Kidney glomerular epithelial cell (primary cell): ENCODE measurements at regions not wholly inside any gene's neighbourhood (a gene's known extent, or its start where the extent isn't known, plus 50 kb on each side); places are given as distances from the start of the nearest gene placed in this dataset.
"Not testable (repeated sequence)": the region's sequence is repeated elsewhere in the genome, so short reads cannot be mapped to it uniquely, and the experiment has no call there.

Experiments
- DNase-seq: peaks from one replicate; lab custom pipeline; 2025; lab: John Stamatoyannopoulos, UW

GRCh38 chr5:124796495-124796894 lies 50.1 kb upstream of the ZNF608 start:
- no peak for DNase-seq

DNA sequence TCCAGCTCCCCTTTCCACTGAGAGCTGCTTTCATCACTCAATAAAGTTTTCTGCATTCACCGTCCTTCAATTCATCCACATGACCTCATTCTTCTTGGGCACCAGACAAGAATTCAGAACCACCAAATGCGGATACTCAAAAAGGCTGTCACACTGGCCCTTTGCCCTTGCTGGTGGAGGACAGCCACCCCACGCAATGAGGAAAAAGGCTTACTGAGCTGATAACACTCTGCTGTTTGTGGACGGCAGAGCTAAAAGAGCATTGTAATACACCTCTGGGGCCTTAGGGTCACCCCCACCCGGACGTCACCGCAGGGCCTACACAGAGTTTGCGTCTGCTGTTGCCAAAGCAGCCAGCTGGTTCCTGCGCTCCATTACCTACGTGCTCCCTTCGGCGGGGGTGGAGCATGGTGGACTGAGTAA lies 51.2 kb upstream of the ZNF608 start:
- DNase-seq, result no peak

DNA sequence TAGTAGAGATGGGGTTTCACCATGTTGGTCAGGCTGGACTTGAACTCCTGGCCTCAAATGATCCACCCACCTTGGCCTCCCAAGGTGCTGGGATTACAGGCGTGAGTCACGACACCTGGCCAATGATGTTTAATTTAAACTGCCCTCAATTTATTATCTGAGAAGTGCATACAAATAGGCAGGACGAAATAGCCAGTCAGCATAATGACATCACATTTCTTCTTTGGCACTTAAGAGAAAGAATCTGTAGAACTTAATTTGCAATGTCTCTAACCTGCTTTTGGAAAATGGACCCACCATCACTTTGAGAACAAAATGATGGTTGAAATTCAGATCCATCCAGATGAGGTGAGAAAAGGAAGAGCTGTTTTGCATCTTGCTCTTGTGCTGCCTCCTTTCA lies 52.5 kb upstream of the ZNF608 start:
- DNase-seq, result no peak

- DNase-seq, result no peak
Observed at GRCh38 chr5:124801551-124801950, 55.1 kb upstream of the ZNF608 start.

DNA sequence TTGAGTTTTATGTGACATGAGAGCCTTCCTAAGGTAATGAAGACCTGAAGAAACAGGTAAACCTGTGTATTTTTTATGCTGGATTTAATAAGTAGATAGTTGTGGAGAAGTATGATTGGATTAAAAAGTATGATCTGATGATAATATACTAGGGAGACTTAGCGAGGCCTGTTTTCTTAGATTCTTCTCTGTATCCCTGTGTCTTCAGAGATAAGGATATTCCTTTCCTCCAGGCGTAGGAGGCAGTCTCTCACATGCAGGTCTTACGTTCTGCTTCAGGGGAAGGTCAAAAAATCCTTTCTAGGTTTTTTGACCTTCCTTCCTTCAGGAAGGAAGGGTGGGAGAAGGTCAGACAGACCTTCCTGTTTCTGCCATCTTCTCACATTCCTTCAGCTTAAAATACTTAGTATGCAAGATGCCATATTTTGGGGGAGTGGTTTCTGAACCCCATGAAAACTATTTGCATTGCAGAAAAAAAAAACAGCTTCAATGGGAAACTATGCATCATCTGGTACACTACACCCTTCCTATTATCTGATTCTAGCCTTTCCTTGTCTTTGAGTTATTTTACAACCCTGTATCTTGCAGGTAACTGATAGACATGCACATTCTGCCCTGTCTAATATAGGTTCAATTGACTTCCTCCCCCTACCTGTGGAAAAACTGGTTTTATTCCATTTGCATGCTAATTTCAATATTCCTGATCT lies 57.3 kb upstream of the ZNF608 start:
- no peak for DNase-seq

GRCh38 chr5:124806026-124806372 lies 59.6 kb upstream of the ZNF608 start:
- no peak for DNase-seq

DNA sequence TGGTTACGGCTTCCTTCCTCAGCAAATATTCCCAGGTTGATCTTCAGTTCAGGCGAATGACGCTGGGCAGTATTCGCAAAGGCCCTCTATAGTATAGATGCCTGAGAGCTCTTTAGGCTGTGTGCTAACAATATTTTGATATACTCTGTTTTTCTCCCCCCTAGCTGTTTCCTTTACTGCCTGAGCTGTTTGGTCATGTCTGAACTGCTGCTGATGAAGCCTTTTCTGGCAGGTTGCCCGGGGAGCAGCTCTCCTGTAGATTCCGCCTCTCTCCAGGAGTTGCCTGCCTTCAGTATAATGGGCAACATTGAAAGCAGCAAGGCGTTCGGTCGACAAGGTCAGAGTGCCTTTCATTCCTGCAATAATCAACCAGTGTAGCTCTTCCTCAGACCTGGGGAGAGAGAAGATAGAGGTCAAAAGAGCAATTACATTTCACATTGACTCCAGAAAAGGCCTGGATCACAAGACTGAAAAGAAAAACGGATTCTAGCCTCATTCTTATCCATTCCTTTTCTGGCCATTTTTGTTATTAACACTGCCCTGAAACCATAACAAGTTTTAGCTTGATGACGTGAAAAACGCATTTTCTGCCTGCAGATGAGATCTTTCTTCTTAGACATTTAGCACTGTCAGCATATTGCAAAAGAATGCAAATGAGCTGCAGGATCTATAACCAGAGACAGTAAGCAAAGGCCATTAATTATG lies 60.1 kb upstream of the ZNF608 start:
- DNase-seq, result peak; percentile 97

DNA sequence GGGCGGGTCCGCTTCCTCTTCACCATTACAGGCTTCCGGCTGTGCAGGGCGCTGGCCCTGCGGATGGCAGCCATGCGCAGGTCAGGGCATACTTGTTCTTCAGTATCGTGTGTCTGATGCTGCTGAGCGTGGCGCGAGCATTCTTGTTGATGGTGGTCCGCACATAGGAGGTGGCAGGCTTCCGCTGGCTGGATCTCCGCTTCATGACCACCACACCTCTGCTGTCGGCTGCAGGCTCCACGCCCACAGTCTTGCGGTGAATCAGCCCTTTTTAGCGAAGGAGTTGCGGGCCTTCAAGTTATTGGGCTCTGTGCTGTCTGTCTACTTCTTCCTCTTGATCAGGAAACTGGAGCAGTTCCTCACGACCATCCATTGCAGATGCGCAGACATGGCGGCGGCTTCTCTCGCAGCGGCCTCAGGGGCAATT lies 62.4 kb upstream of the ZNF608 start:
- DNase-seq, result no peak

DNA sequence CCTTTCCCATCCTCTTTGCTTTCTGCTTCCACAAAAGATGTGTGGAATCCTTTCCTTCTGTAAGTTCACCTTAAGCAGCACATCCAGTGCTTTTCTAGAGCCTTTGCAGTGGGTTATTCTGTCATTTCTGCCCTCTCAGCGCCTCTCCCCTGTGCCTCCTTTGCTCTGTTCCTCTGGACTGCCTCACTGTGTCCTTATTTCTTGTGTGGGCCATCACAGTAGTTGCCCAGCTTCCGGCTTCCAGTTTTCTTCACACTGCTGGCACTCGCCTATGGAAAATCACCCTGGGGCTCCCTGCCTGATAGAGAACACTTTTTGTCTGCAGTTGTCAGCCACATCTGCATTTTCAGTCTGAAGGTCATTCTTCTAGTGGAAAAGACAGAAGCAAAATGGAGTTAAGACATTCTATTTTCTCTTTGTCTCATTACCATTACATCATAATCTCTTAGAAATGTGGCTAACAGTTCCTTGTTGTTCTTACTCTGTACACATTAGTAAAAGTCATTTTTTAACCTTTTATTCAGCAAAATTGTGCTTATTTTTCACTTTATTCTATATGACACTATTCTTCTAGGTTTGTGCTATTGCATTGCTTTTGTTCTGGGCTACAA lies 64.1 kb upstream of the ZNF608 start:
- no peak for DNase-seq

- no peak for DNase-seq
Observed at GRCh38 chr5:124812771-124813358, 66.4 kb upstream of the ZNF608 start.

DNA sequence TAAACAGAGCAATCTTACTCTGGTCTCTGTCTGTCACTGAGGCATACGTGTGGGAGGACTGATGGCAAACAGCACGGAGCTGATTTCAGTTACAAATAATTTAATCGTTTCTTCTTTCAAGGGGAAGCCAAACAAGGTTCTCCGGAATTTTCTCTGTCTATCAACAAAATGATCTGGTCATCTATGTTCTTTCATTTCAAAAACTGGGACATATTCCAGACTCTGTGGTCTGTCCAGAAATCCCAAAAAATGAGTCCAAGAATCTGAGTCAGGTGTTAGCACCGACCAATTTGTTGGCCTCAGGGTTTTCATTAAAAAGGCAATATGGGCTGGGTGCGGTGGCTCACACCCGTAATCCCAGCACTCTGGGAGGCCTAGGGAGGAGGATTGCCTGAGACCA lies 69.9 kb upstream of the ZNF608 start:
- no peak for DNase-seq

GRCh38 chr5:124819201-124819600 lies 72.8 kb upstream of the ZNF608 start:
- DNase-seq, result no peak

DNA sequence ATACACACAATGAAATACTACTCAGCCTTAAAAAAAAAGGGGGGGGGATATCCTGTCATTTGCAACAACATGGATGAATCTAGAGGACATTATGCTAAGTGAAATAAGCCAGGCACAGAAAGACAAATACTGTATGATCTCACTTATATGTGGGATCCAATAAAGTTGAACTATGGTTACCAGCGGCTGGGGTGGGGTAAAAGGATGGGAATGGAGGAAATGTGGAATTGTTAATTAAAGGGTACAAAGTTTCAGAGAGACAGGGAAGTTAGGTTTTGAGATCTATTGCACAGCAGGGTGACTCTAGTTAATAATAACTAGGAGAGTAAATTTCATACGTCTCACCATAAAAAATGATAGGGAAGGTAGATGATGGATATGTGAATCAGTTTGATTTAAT lies 76.2 kb upstream of the ZNF608 start:
- DNase-seq, result no peak

- no peak for DNase-seq
Observed at GRCh38 chr5:124823380-124823779, 76.9 kb upstream of the ZNF608 start.

- DNase-seq, result peak; percentile 12
Observed at GRCh38 chr5:124824637-124825158, 78.3 kb upstream of the ZNF608 start.

DNA sequence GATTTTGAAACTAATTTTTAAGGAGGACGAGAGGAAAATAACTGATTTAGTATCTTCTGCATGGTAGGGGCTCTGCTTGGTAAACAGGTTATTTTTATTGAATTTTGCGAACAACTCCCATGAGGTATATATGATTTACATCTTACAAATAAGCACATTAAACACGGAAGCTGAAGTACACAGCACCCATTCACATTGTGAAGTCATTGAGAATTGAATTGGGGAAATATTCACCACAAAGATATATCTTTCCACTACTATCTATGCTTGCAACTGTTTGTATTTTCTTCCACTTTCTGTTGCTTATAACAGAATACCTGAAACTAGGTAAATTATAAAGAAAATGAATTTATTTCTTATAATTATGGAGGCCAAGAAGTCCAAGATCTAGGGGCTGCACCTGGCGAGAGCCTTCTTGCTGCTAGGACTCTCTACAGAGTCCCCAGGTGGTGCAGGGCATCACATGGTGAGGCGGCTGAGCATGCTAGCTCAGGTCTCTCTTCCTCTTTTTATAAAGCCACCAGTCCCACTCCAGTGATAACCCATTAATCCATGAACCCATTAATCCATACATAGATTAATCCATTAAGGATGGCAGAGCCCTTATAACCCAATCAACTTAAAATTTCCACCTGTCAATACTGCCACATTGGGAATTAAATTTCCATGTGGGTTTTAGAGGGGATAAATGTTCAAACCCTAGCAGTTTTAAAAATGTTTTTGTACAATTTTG lies 79.0 kb upstream of the ZNF608 start:
- no peak for DNase-seq

DNA sequence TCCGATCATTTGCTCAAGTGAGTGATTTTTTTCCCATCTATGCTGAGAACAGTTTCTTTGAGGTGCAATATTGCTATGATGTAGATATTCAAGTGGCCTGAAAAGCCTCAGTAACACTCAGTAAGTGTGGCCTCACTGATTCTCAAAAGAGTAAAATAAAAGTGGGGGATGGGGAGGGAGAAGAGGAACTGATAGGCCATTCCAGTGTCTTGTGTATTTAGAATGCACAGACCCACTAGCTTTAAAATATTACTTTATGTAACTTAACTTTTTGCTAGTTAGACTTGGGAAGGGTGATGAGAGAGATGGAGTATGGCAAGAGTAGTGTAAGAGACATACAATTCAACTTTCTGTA lies 79.5 kb upstream of the ZNF608 start:
- no peak for DNase-seq

DNA sequence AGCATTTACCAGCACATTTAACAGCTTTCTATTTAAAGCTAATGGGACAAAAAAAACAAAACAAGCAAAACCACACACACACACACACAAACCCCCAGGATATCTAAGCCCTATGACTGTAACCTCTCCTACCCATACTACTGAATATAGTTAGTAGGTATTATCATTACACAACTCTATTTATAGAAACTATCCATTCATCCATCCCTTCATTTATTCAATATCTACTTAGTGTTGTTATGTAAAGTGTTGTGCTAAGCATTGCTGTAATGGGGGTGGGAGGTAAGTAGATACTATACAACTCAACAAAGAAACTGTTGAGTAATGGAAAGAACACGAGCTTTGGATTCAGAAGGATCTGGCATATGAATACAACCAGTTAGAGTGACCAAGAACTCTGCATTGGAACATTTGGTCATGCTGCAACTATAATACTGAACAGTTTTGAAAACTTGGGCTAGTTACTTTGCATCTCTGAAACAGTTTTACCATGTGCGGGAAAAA lies 82.3 kb upstream of the ZNF608 start:
- DNase-seq, result no peak

- DNase-seq, result no peak
Observed at GRCh38 chr5:124831687-124832240, 85.3 kb upstream of the ZNF608 start.

- no peak for DNase-seq
Observed at GRCh38 chr5:124832510-124832909, 86.1 kb upstream of the ZNF608 start.

DNA sequence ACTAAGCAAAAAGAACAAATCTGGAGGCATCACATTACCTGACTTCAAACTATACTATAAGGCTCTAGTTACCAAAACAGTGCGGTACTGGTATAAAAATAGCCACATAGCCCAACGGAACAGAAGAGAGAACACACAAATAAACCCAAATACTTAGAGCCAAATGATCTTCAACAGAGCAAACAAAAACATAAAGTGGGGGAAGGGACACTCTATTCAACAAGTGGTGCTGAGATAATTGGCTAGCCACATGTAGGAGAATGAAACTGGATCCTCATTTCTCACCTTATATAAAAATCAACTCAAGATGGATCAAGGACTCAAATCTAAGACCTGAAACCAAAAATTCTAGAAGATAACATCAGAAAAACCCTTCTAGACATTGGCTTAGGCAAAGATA lies 89.9 kb upstream of the ZNF608 start:
- not testable (repeated sequence) for DNase-seq
